HCT116 (cell line): ENCODE measurements at regions not wholly inside any gene's neighbourhood (a gene's known extent, or its start where the extent isn't known, plus 50 kb on each side); places are given as distances from the start of the nearest gene placed in this dataset.

ENCODE experiments used
- ELF1 ChIP-seq: IDR thresholded peaks from 2 replicates; pipeline ENCODE4 v1.6.1; 2012; ENCODE audit warnings: low read depth, borderline replicate concordance
- POLR2A ChIP-seq: IDR thresholded peaks from 2 replicates; pipeline ENCODE4 v1.7.0; 2011; ENCODE audit warnings: borderline replicate concordance; ENCODE audit not compliant: insufficient read depth, insufficient read length; ENCODE audit errors: extremely low read depth
- POLR2AphosphoS5 ChIP-seq: IDR thresholded peaks from 2 replicates; pipeline ENCODE4 v1.6.1; 2011; ENCODE audit warnings: mild to moderate bottlenecking, low read depth, low read length, moderate library complexity
- SP1 ChIP-seq: IDR thresholded peaks from 2 replicates; pipeline ENCODE4 v1.6.1; 2012; ENCODE audit warnings: low read depth
- TF ChIP-seq, protein P1 (sequence below), 3 experiments: fragments of 200-600 bp in 1 of 3; sonication (generic) in 1 of 3; IDR thresholded peaks in 2 of 3; conservative IDR thresholded peaks in 1 of 3; 2 replicates each; pipeline ENCODE4 v1.5.1; 2012 to 2017; ENCODE audit warnings: low read depth in 2 of 3, low read length in 2 of 3, antibody characterized with exemption in 1 of 3, borderline replicate concordance in 1 of 3, control low read depth in 1 of 3, mild to moderate bottlenecking in 1 of 3, mixed read lengths in 1 of 3, mixed run types in 1 of 3, moderate library complexity in 1 of 3; ENCODE audit not compliant: insufficient read depth in 1 of 3

- TF ChIP-seq, protein P1, sequence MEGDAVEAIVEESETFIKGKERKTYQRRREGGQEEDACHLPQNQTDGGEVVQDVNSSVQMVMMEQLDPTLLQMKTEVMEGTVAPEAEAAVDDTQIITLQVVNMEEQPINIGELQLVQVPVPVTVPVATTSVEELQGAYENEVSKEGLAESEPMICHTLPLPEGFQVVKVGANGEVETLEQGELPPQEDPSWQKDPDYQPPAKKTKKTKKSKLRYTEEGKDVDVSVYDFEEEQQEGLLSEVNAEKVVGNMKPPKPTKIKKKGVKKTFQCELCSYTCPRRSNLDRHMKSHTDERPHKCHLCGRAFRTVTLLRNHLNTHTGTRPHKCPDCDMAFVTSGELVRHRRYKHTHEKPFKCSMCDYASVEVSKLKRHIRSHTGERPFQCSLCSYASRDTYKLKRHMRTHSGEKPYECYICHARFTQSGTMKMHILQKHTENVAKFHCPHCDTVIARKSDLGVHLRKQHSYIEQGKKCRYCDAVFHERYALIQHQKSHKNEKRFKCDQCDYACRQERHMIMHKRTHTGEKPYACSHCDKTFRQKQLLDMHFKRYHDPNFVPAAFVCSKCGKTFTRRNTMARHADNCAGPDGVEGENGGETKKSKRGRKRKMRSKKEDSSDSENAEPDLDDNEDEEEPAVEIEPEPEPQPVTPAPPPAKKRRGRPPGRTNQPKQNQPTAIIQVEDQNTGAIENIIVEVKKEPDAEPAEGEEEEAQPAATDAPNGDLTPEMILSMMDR (IDR thresholded peaks at IDR 0.05 in 2 of 3, conservative IDR thresholded peaks at IDR 0.05 in 1 of 3; ENCODE audit: borderline replicate concordance in 1 of 3, insufficient read depth in 1 of 3, low read depth in 2 of 3, low read length in 2 of 3) = no peak
- TF ChIP-seq POLR2AphosphoS5 (no peak), ELF1 (no peak), POLR2A (no peak), SP1 (no peak)
These were observed 184.9 kb upstream of the ESRRG start for GRCh38 chr1:216908126-216908525.
